Tibial nerve (tissue), 4 donors: ENCODE measurements at regions not wholly inside any gene's neighbourhood (a gene's known extent, or its start where the extent isn't known, plus 50 kb on each side); places are given as distances from the start of the nearest gene placed in this dataset.

Experiments
- DNase-seq, 2 donors: peaks; one replicate each; pipeline ENCODE4 v3.0.0-alpha.2; 2019; ENCODE audit warnings: low spot score in 2 of 2
- H3K27ac ChIP-seq, 4 donors: fragments of 200-600 bp; sonication (generic) in 3 of 4; one replicate each; pipeline ENCODE4 v1.5.1; 2017 to 2019; ENCODE audit warnings: mild to moderate bottlenecking in 1 of 4
- H3K27me3 ChIP-seq, 2 donors: fragments of 200-600 bp; sonication (generic) in 1 of 2; one replicate each; pipeline versions ENCODE4 v1.5.1 to v1.6.0; 2017 to 2019
- H3K36me3 ChIP-seq, 3 donors: fragments of 200-600 bp; sonication (generic); one replicate each; pipeline ENCODE4 v1.5.1; 2018 to 2019
- H3K4me1 ChIP-seq, 4 donors: fragments of 200-600 bp; sonication (generic) in 3 of 4; one replicate each; pipeline ENCODE4 v1.5.1; 2017 to 2019
- H3K4me3 ChIP-seq, 4 donors: fragments of 200-600 bp; sonication (generic) in 3 of 4; one replicate each; pipeline ENCODE4 v1.5.1; 2017 to 2019; ENCODE audit warnings: mild to moderate bottlenecking in 1 of 4, moderate library complexity in 1 of 4
- H3K9me3 ChIP-seq, 4 donors: fragments of 200-600 bp; sonication (generic) in 3 of 4; one replicate each; pipeline ENCODE4 v1.5.1; 2017 to 2019
- EP300 ChIP-seq, 2 donors: sonication (generic); formaldehyde crosslinking; IDR thresholded peaks; one replicate each; pipeline ENCODE4 v1.6.1; 2017; ENCODE audit warnings: antibody characterized with exemption in 2 of 2, mild to moderate bottlenecking in 1 of 2
- POLR2A ChIP-seq, 2 donors: fragments of 450-650 bp; IDR thresholded peaks; one replicate each; pipeline ENCODE4 v1.6.1; 2017; ENCODE audit warnings: antibody characterized with exemption in 2 of 2, mild to moderate bottlenecking in 2 of 2, moderate library complexity in 2 of 2
- WGBS, 2 donors: methylation state at CpG; one replicate each; pipeline ENCODE4 v1.1.5; 2018; 5-methylcytosine and 5-hydroxymethylcytosine counted together
- TF ChIP-seq, protein P1 (sequence below), 5 experiments: fragments of 200-600 bp in 3 of 5; fragments of 450-650 bp in 2 of 5; sonication (generic) in 3 of 5; IDR thresholded peaks; one replicate each; pipeline ENCODE4 v1.5.1; 2016 to 2019; ENCODE audit warnings: antibody characterized with exemption in 5 of 5, mild to moderate bottlenecking in 3 of 5, moderate library complexity in 2 of 5

GRCh38 chr3:84077479-84077878, 881.3 kb upstream of the CADM2 start:
- H3K36me3 ChIP-seq = no peaks in the 10 kb centered on the region
- no peak overlapping the region for H3K27ac ChIP-seq
- no peaks in the 10 kb centered on the region for H3K9me3 ChIP-seq
- H3K27me3 ChIP-seq = no peaks in the 10 kb centered on the region
- no peak overlapping the region for H3K4me3 ChIP-seq
- no peaks in the 10 kb centered on the region for H3K4me1 ChIP-seq
- TF ChIP-seq POLR2A (IDR thresholded peaks at IDR 0.05) (no peak), EP300 (IDR thresholded peaks at IDR 0.05) (no peak)
- TF ChIP-seq, protein P1, sequence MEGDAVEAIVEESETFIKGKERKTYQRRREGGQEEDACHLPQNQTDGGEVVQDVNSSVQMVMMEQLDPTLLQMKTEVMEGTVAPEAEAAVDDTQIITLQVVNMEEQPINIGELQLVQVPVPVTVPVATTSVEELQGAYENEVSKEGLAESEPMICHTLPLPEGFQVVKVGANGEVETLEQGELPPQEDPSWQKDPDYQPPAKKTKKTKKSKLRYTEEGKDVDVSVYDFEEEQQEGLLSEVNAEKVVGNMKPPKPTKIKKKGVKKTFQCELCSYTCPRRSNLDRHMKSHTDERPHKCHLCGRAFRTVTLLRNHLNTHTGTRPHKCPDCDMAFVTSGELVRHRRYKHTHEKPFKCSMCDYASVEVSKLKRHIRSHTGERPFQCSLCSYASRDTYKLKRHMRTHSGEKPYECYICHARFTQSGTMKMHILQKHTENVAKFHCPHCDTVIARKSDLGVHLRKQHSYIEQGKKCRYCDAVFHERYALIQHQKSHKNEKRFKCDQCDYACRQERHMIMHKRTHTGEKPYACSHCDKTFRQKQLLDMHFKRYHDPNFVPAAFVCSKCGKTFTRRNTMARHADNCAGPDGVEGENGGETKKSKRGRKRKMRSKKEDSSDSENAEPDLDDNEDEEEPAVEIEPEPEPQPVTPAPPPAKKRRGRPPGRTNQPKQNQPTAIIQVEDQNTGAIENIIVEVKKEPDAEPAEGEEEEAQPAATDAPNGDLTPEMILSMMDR (IDR thresholded peaks at IDR 0.05) = no peak
- 83 to 88% methylated on average over 3 of the region's 3 CpGs for WGBS, 2 donors
- DNase-seq = no peak

DNA sequence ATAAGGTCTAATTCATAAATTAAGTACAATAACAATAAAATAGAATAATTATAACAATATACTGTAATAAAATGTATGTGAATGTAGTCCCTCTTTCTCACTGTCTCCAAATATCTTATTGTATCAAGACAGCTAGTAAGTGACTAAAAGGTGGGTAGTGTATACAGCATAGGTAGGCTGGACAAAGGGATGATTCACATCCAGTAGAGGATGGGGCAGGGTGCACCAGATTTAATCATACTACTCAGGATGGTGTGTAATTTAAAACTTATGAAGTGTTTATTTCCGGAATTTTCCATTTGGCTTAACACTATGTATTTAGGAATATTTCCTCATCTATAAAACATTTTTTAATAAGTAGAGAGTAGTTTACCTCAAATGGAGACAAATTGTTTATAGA, 876.1 kb upstream of the CADM2 start:
- Histone ChIP-seq H3K27ac (no peak overlapping the region), H3K27me3 (no peaks in the 10 kb centered on the region), H3K9me3 (peaks cover 0 to 18% (median 0%) of the 10 kb centered on the region in 4 donors), H3K36me3 (no peaks in the 10 kb centered on the region), H3K4me1 (no peaks in the 10 kb centered on the region), H3K4me3 (no peak overlapping the region)
- TF ChIP-seq, protein P1 (IDR thresholded peaks at IDR 0.05) = no peak
- TF ChIP-seq EP300 (IDR thresholded peaks at IDR 0.05) = no peak
- no peak for TF ChIP-seq POLR2A (IDR thresholded peaks at IDR 0.05)
- 86 to 93% methylated on average over 1 of the region's 1 CpG for WGBS, 2 donors
- no peak for DNase-seq

DNA sequence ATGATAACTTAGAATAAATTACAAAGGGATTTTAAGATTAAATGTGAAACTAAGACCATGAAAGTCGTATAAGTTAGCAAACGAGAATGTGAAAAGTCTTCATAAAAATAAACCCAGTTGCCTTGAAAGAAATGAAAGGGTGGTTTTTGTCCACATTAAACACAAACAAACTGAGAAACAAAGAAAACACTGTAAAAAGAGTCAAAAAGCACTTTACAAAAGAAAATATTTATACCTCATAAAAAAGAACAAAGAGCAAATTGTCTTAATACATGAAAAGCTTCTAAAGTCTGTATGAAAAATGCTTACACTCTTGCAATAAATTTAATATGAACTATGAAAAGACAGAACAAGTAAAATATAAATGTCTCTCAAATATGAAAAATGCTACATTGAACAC, 865.9 kb upstream of the CADM2 start:
- Histone ChIP-seq H3K36me3 (no peaks in the 10 kb centered on the region), H3K27me3 (no peaks in the 10 kb centered on the region), H3K27ac (no peak overlapping the region), H3K4me1 (no peaks in the 10 kb centered on the region), H3K9me3 (peaks cover 0 to 6% (median 0%) of the 10 kb centered on the region in 4 donors), H3K4me3 (no peak overlapping the region)
- 35 to 38% methylated on average over 2 of the region's 2 CpGs for WGBS, 2 donors
- no peak for DNase-seq
- no peak for TF ChIP-seq POLR2A (IDR thresholded peaks at IDR 0.05)
- no peak for TF ChIP-seq EP300 (IDR thresholded peaks at IDR 0.05)
- TF ChIP-seq, protein P1 (IDR thresholded peaks at IDR 0.05) = no peak

DNA sequence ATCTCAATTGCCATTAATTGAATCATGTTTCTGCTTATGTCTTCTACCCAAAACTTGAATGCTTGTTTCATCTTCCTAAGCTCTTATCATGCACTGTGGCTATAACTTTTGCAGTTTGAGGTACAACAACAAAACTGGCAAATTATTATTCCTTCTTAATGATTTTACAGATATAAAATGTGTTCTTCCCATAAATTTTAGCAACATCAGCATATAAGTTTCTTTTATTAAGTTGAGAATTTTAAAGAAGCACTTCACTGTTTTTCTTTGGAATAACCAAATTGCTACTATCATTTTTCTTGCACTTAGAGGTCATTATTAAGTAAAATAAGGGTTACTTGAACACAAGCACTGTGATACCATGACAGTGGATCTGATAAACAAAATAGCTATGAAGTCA, 862.6 kb upstream of the CADM2 start:
- H3K9me3 ChIP-seq = no peaks in the 10 kb centered on the region
- H3K4me3 ChIP-seq = no peak overlapping the region
- DNase-seq = no peak
- no peaks in the 10 kb centered on the region for H3K36me3 ChIP-seq
- TF ChIP-seq EP300 (IDR thresholded peaks at IDR 0.05) (no peak), POLR2A (IDR thresholded peaks at IDR 0.05) (no peak)
- TF ChIP-seq, protein P1 (IDR thresholded peaks at IDR 0.05) = no peak
- H3K4me1 ChIP-seq = no peaks in the 10 kb centered on the region
- H3K27me3 ChIP-seq = no peaks in the 10 kb centered on the region
- no peak overlapping the region for H3K27ac ChIP-seq

- H3K4me3 ChIP-seq = no peak overlapping the region
- no peaks in the 10 kb centered on the region for H3K27me3 ChIP-seq
- TF ChIP-seq, protein P1 (IDR thresholded peaks at IDR 0.05) = no peak
- TF ChIP-seq POLR2A (IDR thresholded peaks at IDR 0.05) (no peak), EP300 (IDR thresholded peaks at IDR 0.05) (no peak)
- H3K9me3 ChIP-seq = no peaks in the 10 kb centered on the region
- 17 to 31% methylated on average over 2 of the region's 2 CpGs for WGBS, 2 donors
- H3K36me3 ChIP-seq = no peaks in the 10 kb centered on the region
- no peak overlapping the region for H3K27ac ChIP-seq
- no peak for DNase-seq
- no peaks in the 10 kb centered on the region for H3K4me1 ChIP-seq
These were observed 857.9 kb upstream of the CADM2 start for GRCh38 chr3:84100861-84101260.
